Stomach (tissue), 4 donors: ENCODE measurements at regions not wholly inside any gene's neighbourhood (a gene's known extent, or its start where the extent isn't known, plus 50 kb on each side); places are given as distances from the start of the nearest gene placed in this dataset.
"Not testable (repeated sequence)": the region's sequence is repeated elsewhere in the genome, so short reads cannot be mapped to it uniquely, and the experiment has no call there.

Source experiments
- EP300 ChIP-seq: sonication (generic); formaldehyde crosslinking; IDR thresholded peaks from one replicate; pipeline ENCODE4 v1.6.1; 2017; ENCODE audit warnings: antibody characterized with exemption
- POLR2A ChIP-seq, 4 donors: fragments of 450-650 bp; IDR thresholded peaks; one replicate each; pipeline ENCODE4 v1.6.1; 2016; ENCODE audit warnings: antibody characterized with exemption in 4 of 4, control low read depth in 2 of 4, mild to moderate bottlenecking in 1 of 4, moderate library complexity in 1 of 4
- POLR2AphosphoS5 ChIP-seq, 3 donors: sonication (generic); formaldehyde crosslinking; IDR thresholded peaks; one replicate each; pipeline ENCODE4 v1.6.1; 2016; ENCODE audit warnings: antibody characterized with exemption in 3 of 3
- TF ChIP-seq, protein P1 (sequence below), 7 experiments: fragments of 450-650 bp in 4 of 7; fragments of 200-600 bp in 3 of 7; sonication (generic) in 3 of 7; IDR thresholded peaks; one replicate each; pipeline ENCODE4 v1.5.1; 2016 to 2019; ENCODE audit warnings: antibody characterized with exemption in 7 of 7, control low read depth in 2 of 7, mild to moderate bottlenecking in 1 of 7

DNA sequence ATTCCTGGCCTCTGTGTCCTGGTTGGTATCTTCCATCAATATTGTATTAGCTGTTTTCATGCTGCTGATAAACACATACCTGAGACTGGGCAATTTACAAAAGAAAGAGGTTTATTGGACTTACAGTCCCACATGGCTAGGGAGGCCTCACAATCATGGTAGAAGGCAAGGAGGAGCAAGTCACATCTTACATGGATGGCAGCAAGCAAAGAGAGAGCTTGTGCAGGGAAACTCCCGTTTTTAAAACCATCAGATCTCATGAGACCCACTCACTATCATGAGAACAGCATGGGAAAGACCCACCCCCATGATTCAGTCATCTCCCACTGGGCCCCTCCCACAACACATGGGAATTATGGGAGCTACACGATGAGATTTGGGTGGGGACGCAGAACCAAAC is 265.3 kb upstream of the IL12B start:
- TF ChIP-seq EP300; POLR2A (IDR thresholded peaks at IDR 0.05); POLR2AphosphoS5 (IDR thresholded peaks at IDR 0.05): not testable (repeated sequence)
- TF ChIP-seq, protein P1, sequence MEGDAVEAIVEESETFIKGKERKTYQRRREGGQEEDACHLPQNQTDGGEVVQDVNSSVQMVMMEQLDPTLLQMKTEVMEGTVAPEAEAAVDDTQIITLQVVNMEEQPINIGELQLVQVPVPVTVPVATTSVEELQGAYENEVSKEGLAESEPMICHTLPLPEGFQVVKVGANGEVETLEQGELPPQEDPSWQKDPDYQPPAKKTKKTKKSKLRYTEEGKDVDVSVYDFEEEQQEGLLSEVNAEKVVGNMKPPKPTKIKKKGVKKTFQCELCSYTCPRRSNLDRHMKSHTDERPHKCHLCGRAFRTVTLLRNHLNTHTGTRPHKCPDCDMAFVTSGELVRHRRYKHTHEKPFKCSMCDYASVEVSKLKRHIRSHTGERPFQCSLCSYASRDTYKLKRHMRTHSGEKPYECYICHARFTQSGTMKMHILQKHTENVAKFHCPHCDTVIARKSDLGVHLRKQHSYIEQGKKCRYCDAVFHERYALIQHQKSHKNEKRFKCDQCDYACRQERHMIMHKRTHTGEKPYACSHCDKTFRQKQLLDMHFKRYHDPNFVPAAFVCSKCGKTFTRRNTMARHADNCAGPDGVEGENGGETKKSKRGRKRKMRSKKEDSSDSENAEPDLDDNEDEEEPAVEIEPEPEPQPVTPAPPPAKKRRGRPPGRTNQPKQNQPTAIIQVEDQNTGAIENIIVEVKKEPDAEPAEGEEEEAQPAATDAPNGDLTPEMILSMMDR (IDR thresholded peaks at IDR 0.05) = not testable (repeated sequence)
